ENCODE measurements at regions not wholly inside any gene's neighbourhood (a gene's known extent, or its start where the extent isn't known, plus 50 kb on each side); places are given as distances from the start of the nearest gene placed in this dataset.
A peak's percentile ranks its signal among the peaks of the same experiment; 100 is the strongest.
"Not testable (repeated sequence)": the region's sequence is repeated elsewhere in the genome, so short reads cannot be mapped to it uniquely, and the experiment has no call there.

- DNase-seq (ENCODE audit: low spot score) = no peak
- Histone ChIP-seq H3K4me3 (ENCODE audit: severe bottlenecking) (no peak overlapping the region), H3K4me1 (ENCODE audit: insufficient read depth, poor library complexity, severe bottlenecking) (no peaks in the 10 kb centered on the region), H3K27ac (ENCODE audit: poor library complexity, severe bottlenecking) (no peak overlapping the region), H3K9me3 (ENCODE audit: severe bottlenecking) (no peaks in the 10 kb centered on the region), H3K27me3 (ENCODE audit: insufficient read depth, poor library complexity, severe bottlenecking) (no peaks in the 10 kb centered on the region), H3K36me3 (ENCODE audit: low read depth) (no peaks in the 10 kb centered on the region)
- ATAC-seq (ENCODE audit: low read depth) = no peak
- no peak for TF ChIP-seq CTCF (IDR thresholded peaks at IDR 0.05; ENCODE audit: poor library complexity, severe bottlenecking)
Measured at GRCh38 chr2:185393091-185393490, 345.5 kb upstream of the FSIP2 start.

- no peaks in the 10 kb centered on the region for H3K4me1 ChIP-seq (ENCODE audit: insufficient read depth, poor library complexity, severe bottlenecking)
- H3K36me3 ChIP-seq (ENCODE audit: low read depth) = no peaks in the 10 kb centered on the region
- TF ChIP-seq CTCF (IDR thresholded peaks at IDR 0.05; ENCODE audit: poor library complexity, severe bottlenecking) = no peak
- no peak overlapping the region for H3K4me3 ChIP-seq (ENCODE audit: severe bottlenecking)
- H3K9me3 ChIP-seq (ENCODE audit: severe bottlenecking) = no peaks in the 10 kb centered on the region
- ATAC-seq (ENCODE audit: low read depth) (no peak), DNase-seq (ENCODE audit: low spot score) (no peak)
- no peak overlapping the region for H3K27ac ChIP-seq (ENCODE audit: poor library complexity, severe bottlenecking)
- no peaks in the 10 kb centered on the region for H3K27me3 ChIP-seq (ENCODE audit: insufficient read depth, poor library complexity, severe bottlenecking)
Measured at GRCh38 chr2:185402474-185402873, 336.1 kb upstream of the FSIP2 start.

- Histone ChIP-seq H3K4me3 (ENCODE audit: severe bottlenecking) (no peak overlapping the region), H3K36me3 (ENCODE audit: low read depth) (no peaks in the 10 kb centered on the region), H3K27me3 (ENCODE audit: insufficient read depth, poor library complexity, severe bottlenecking) (no peaks in the 10 kb centered on the region), H3K4me1 (ENCODE audit: insufficient read depth, poor library complexity, severe bottlenecking) (no peaks in the 10 kb centered on the region), H3K27ac (ENCODE audit: poor library complexity, severe bottlenecking) (no peak overlapping the region), H3K9me3 (ENCODE audit: severe bottlenecking) (no peaks in the 10 kb centered on the region)
- peak; percentile 13 for TF ChIP-seq CTCF (IDR thresholded peaks at IDR 0.05; ENCODE audit: poor library complexity, severe bottlenecking)
- ATAC-seq (ENCODE audit: low read depth) = no peak
- DNase-seq (ENCODE audit: low spot score) = no peak
Measured at GRCh38 chr2:185404578-185404977, 334.0 kb upstream of the FSIP2 start.

- Histone ChIP-seq H3K36me3 (ENCODE audit: low read depth) (no peaks in the 10 kb centered on the region), H3K27ac (ENCODE audit: poor library complexity, severe bottlenecking) (no peak overlapping the region), H3K27me3 (ENCODE audit: insufficient read depth, poor library complexity, severe bottlenecking) (no peaks in the 10 kb centered on the region), H3K4me3 (ENCODE audit: severe bottlenecking) (no peak overlapping the region), H3K9me3 (ENCODE audit: severe bottlenecking) (no peaks in the 10 kb centered on the region), H3K4me1 (ENCODE audit: insufficient read depth, poor library complexity, severe bottlenecking) (no peaks in the 10 kb centered on the region)
- no peak for TF ChIP-seq CTCF (IDR thresholded peaks at IDR 0.05; ENCODE audit: poor library complexity, severe bottlenecking)
- DNase-seq (ENCODE audit: low spot score) (no peak), ATAC-seq (ENCODE audit: low read depth) (no peak)
Measured at GRCh38 chr2:185417111-185417510, 321.5 kb upstream of the FSIP2 start.

GRCh38 chr2:185417688-185418087, 320.9 kb upstream of the FSIP2 start:
- H3K4me1 ChIP-seq (ENCODE audit: insufficient read depth, poor library complexity, severe bottlenecking) = no peaks in the 10 kb centered on the region
- DNase-seq (ENCODE audit: low spot score) = no peak
- no peaks in the 10 kb centered on the region for H3K27me3 ChIP-seq (ENCODE audit: insufficient read depth, poor library complexity, severe bottlenecking)
- H3K27ac ChIP-seq (ENCODE audit: poor library complexity, severe bottlenecking) = no peak overlapping the region
- no peaks in the 10 kb centered on the region for H3K36me3 ChIP-seq (ENCODE audit: low read depth)
- no peak for TF ChIP-seq CTCF (IDR thresholded peaks at IDR 0.05; ENCODE audit: poor library complexity, severe bottlenecking)
- no peaks in the 10 kb centered on the region for H3K9me3 ChIP-seq (ENCODE audit: severe bottlenecking)
- no peak overlapping the region for H3K4me3 ChIP-seq (ENCODE audit: severe bottlenecking)
- no peak for ATAC-seq (ENCODE audit: low read depth)

- H3K4me3 ChIP-seq (ENCODE audit: severe bottlenecking) = peak overlapping the region; percentile 20
- not testable (repeated sequence) for H3K4me1 ChIP-seq (ENCODE audit: insufficient read depth, poor library complexity, severe bottlenecking); DNase-seq (ENCODE audit: low spot score); H3K27me3 ChIP-seq (ENCODE audit: insufficient read depth, poor library complexity, severe bottlenecking); ATAC-seq (ENCODE audit: low read depth); H3K36me3 ChIP-seq (ENCODE audit: low read depth); H3K9me3 ChIP-seq (ENCODE audit: severe bottlenecking); H3K27ac ChIP-seq (ENCODE audit: poor library complexity, severe bottlenecking)
Measured at GRCh38 chr2:185424958-185425629, 313.5 kb upstream of the FSIP2 start.
